GM12873 (cell line): ENCODE measurements at regions not wholly inside any gene's neighbourhood (a gene's known extent, or its start where the extent isn't known, plus 50 kb on each side); places are given as distances from the start of the nearest gene placed in this dataset.

Source experiments
- TF ChIP-seq, protein P1 (sequence below): IDR thresholded peaks from 2 replicates; pipeline ENCODE4 v1.5.1; 2012; ENCODE audit warnings: low read depth, mild to moderate bottlenecking, moderate library complexity, low read length, control low read depth; ENCODE audit not compliant: insufficient read depth; ENCODE audit errors: missing control alignments

GRCh38 chr13:80262051-80262695 is 78.8 kb downstream of the SPRY2 start:
- TF ChIP-seq, protein P1, sequence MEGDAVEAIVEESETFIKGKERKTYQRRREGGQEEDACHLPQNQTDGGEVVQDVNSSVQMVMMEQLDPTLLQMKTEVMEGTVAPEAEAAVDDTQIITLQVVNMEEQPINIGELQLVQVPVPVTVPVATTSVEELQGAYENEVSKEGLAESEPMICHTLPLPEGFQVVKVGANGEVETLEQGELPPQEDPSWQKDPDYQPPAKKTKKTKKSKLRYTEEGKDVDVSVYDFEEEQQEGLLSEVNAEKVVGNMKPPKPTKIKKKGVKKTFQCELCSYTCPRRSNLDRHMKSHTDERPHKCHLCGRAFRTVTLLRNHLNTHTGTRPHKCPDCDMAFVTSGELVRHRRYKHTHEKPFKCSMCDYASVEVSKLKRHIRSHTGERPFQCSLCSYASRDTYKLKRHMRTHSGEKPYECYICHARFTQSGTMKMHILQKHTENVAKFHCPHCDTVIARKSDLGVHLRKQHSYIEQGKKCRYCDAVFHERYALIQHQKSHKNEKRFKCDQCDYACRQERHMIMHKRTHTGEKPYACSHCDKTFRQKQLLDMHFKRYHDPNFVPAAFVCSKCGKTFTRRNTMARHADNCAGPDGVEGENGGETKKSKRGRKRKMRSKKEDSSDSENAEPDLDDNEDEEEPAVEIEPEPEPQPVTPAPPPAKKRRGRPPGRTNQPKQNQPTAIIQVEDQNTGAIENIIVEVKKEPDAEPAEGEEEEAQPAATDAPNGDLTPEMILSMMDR, result no peak

DNA sequence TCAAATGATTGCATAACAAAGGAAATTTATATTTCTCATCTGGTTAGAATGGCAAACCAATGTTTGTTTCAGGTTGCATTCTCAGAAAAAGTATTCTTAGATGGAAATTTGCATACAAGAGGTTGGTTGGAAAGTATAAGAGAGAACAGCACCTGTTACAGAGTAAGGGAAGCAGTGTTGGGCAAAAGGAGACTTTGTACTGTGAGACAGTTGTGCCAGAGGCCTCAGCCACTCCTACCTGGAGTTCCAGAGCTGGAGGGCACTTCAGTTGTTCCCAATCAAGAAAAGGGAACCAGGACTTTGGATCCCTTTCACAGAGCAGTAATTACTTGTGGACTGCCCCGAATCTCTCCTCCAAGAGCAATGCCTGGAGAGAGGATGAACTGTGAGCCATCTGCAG is 81.8 kb downstream of the SPRY2 start:
- TF ChIP-seq, protein P1, result no peak

DNA sequence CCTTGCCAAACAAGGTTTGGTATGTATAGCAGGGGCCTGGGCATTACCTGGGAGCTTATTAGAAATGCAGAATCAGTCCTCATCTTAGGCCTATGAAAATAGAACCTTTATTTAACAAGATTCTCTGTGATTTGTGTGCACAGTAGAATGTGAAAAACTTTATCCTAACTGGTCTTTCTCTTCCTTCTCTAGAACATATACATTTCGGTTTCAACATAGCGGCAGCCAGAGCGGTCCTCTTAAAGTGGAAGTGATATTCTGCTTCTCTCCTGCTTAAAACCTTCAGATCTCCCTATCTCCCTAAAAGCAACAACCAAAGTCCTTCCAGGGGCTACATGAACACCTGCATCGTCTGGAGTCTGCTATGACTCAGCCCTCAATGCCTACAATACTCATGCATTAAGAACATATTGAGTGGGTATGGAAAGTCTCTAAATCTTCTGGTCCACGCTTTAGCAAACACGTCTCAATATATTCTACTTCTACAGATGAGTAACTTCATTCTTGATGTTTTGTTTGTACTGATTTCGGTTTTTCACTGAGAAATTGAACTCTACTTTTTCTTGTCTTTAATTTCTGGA is 84.5 kb downstream of the SPRY2 start:
- TF ChIP-seq, protein P1, result no peak

DNA sequence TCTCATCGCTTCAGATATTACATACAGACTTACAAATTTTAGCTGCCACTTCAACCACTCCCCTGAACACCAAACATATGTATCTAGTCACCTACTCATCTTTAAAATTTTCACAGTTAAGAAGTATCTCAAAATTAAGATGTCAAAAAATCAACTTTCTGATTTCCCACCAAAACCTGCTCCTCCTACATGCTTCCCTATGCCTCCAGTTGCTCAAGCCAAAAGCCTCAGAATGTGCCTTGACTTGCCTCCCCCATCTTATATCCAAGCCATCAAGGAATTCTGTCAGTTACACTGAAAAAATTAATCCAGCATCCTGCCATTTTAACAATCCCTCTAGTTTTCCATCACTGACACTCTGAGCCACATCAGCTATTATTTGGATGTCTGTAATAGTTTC is 85.0 kb downstream of the SPRY2 start:
- TF ChIP-seq, protein P1, result no peak

GRCh38 chr13:80251403-80251802 is 89.5 kb downstream of the SPRY2 start:
- TF ChIP-seq, protein P1, result no peak

DNA sequence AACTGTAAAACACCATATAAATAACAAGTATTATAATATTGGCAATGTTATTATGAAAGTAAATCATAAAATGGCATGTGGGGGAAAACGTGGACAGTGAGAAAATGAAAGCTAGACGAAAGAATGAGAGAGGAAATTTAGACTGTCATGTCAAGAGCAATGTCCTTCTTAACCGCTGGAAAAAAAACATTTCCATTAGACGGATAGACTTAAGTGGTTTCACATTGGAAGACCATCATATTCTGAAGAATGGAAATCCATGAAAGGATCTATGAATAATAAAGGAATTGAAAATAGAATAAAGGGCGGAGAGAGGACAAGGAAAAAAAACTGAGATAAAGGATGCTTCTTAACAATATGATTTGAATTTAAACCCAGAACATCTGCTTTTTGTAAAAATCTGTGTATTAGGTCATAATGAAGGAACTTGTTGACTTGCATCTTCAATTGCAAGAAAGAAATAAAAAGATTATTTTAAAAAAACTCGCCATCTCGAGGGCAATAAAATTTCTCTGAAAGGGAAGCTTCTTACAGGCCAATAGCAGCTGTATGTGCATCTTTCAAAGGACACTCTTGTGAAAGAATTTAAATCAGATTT is 90.6 kb downstream of the SPRY2 start:
- TF ChIP-seq, protein P1, result no peak

GRCh38 chr13:80249516-80250212 is 91.3 kb downstream of the SPRY2 start:
- TF ChIP-seq, protein P1, result no peak
